BLaER1 treated with 17β-estradiol and CSF1 and Interleukin-3, amounts not matched to agents 10 nM and 100 nM (cell line): ENCODE measurements at regions not wholly inside any gene's neighbourhood (a gene's known extent, or its start where the extent isn't known, plus 50 kb on each side); places are given as distances from the start of the nearest gene placed in this dataset.
A peak's percentile ranks its signal among the peaks of the same experiment; 100 is the strongest.

Source experiments
- H3K27ac ChIP-seq, 11 experiments: shearing (Covaris generic); formaldehyde crosslinking; 2 replicates each; pipeline ENCODE4 v1.8.1; 2022
- H3K27me3 ChIP-seq, 11 experiments: shearing (Covaris generic); formaldehyde crosslinking; 2 replicates each; pipeline ENCODE4 v1.8.1; 2022
- H3K36me3 ChIP-seq, 11 experiments: shearing (Covaris generic); formaldehyde crosslinking; 2 replicates each; pipeline ENCODE4 v1.8.1; 2022
- H3K4me1 ChIP-seq, 10 experiments: shearing (Covaris generic); formaldehyde crosslinking; 2 replicates each; pipeline ENCODE4 v1.8.1; 2022
- H3K4me2 ChIP-seq, 11 experiments: shearing (Covaris generic); formaldehyde crosslinking; 2 replicates each; pipeline ENCODE4 v1.8.1; 2022
- H3K4me3 ChIP-seq, 10 experiments: shearing (Covaris generic); formaldehyde crosslinking; 2 replicates each; pipeline ENCODE4 v1.8.1; 2022
- H3K9ac ChIP-seq, 11 experiments: shearing (Covaris generic); formaldehyde crosslinking; 2 replicates each; pipeline ENCODE4 v1.8.1; 2022
- H3K9me3 ChIP-seq, 11 experiments: shearing (Covaris generic); formaldehyde crosslinking; replicated peaks in 1 of 11; 2 replicates each; pipeline ENCODE4 v1.8.1; 2022
- H4K20me1 ChIP-seq, 11 experiments: shearing (Covaris generic); formaldehyde crosslinking; 2 replicates each; pipeline ENCODE4 v1.8.1; 2022
- Cebpa-rat ChIP-seq, 11 experiments: shearing (Covaris generic); IDR thresholded peaks; 2 replicates each; pipeline ENCODE4 v1.8.1; 2022

GRCh38 chr1:36607263-36607651, 124.5 kb upstream of the CSF3R start:
- Histone ChIP-seq H4K20me1 (no peaks in the 10 kb centered on the region; a peak in 1 of 22 replicates), H3K27me3 (no peaks in the 10 kb centered on the region), H3K4me3 (no peak overlapping the region), H3K9me3 (no peaks in the 10 kb centered on the region), H3K27ac (no peak overlapping the region), H3K36me3 (no peaks in the 10 kb centered on the region), H3K4me1 (peaks cover 13 to 34% (median 29%) of the 10 kb centered on the region in 10 experiments), H3K4me2 (peak overlapping the region in 10 of 11 experiments; percentile 45 to 83 (median 76); a peak in 20 of 22 replicates), H3K9ac (no peak overlapping the region)
- no peak for TF ChIP-seq Cebpa-rat (IDR thresholded peaks at IDR 0.05)

GRCh38 chr1:36606641-36607262, 124.0 kb upstream of the CSF3R start:
- H3K9me3 ChIP-seq, result no peaks in the 10 kb centered on the region
- H3K36me3 ChIP-seq, result no peaks in the 10 kb centered on the region
- peak overlapping the region; percentile 4 to 83 (median 76); a peak in 21 of 22 replicates for H3K4me2 ChIP-seq
- H3K27ac ChIP-seq, result peak overlapping the region in 4 of 11 experiments; percentile 4 to 41 (median 20); a peak in 3 of 22 replicates
- no peaks in the 10 kb centered on the region for H3K27me3 ChIP-seq
- peak overlapping the region in 4 of 11 experiments; percentile 5 to 42 (median 18); a peak in 2 of 22 replicates for H3K9ac ChIP-seq
- H4K20me1 ChIP-seq, result no peaks in the 10 kb centered on the region; a peak in 1 of 22 replicates
- TF ChIP-seq Cebpa-rat (IDR thresholded peaks at IDR 0.05), result no peak
- H3K4me1 ChIP-seq, result peaks cover 13 to 34% (median 29%) of the 10 kb centered on the region in 10 experiments
- H3K4me3 ChIP-seq, result no peak overlapping the region

GRCh38 chr1:36605942-36606640, 123.4 kb upstream of the CSF3R start:
- Histone ChIP-seq H3K4me1 (peaks cover 13 to 34% (median 29%) of the 10 kb centered on the region in 10 experiments), H3K4me3 (no peak overlapping the region), H3K36me3 (no peaks in the 10 kb centered on the region), H3K27me3 (no peaks in the 10 kb centered on the region), H4K20me1 (no peaks in the 10 kb centered on the region; a peak in 1 of 22 replicates), H3K4me2 (peak overlapping the region; percentile 36 to 83 (median 76)), H3K9ac (peak overlapping the region in 4 of 11 experiments; percentile 5 to 42 (median 18); a peak in 4 of 22 replicates), H3K27ac (peak overlapping the region in 4 of 11 experiments; percentile 4 to 41 (median 20); a peak in 3 of 22 replicates), H3K9me3 (no peaks in the 10 kb centered on the region)
- TF ChIP-seq Cebpa-rat (IDR thresholded peaks at IDR 0.05), result no peak

GRCh38 chr1:36603461-36603860, 120.7 kb upstream of the CSF3R start:
- Histone ChIP-seq H3K9me3 (no peaks in the 10 kb centered on the region), H4K20me1 (no peaks in the 10 kb centered on the region; a peak in 1 of 22 replicates), H3K4me3 (no peak overlapping the region), H3K36me3 (no peaks in the 10 kb centered on the region), H3K9ac (no peak overlapping the region), H3K27ac (no peak overlapping the region), H3K4me2 (no peak overlapping the region), H3K27me3 (no peaks in the 10 kb centered on the region), H3K4me1 (peaks cover 17 to 40% (median 29%) of the 10 kb centered on the region in 10 experiments)
- no peak for TF ChIP-seq Cebpa-rat (IDR thresholded peaks at IDR 0.05)

GRCh38 chr1:36602184-36602583, 119.5 kb upstream of the CSF3R start:
- no peaks in the 10 kb centered on the region for H3K9me3 ChIP-seq

GRCh38 chr1:36599828-36600227, 117.1 kb upstream of the CSF3R start:
- Histone ChIP-seq H3K9me3 (no peaks in the 10 kb centered on the region), H3K27ac (no peak overlapping the region), H3K9ac (no peak overlapping the region), H4K20me1 (no peaks in the 10 kb centered on the region; a peak in 1 of 22 replicates), H3K27me3 (no peaks in the 10 kb centered on the region), H3K4me2 (peak overlapping the region in 2 of 11 experiments; percentile 11 to 38; a peak in 2 of 22 replicates), H3K4me3 (no peak overlapping the region), H3K4me1 (peaks cover 14 to 40% (median 27%) of the 10 kb centered on the region in 10 experiments; a peak in 19 of 20 replicates), H3K36me3 (no peaks in the 10 kb centered on the region)
- no peak for TF ChIP-seq Cebpa-rat (IDR thresholded peaks at IDR 0.05)

More at GRCh38 chr1:36602184-36602583, 119.5 kb upstream of the CSF3R start:
- Histone ChIP-seq H3K4me3 (no peak overlapping the region), H3K27ac (no peak overlapping the region), H3K4me1 (peaks cover 17 to 40% (median 27%) of the 10 kb centered on the region in 10 experiments), H3K4me2 (no peak overlapping the region), H3K27me3 (no peaks in the 10 kb centered on the region), H3K36me3 (no peaks in the 10 kb centered on the region), H3K9ac (no peak overlapping the region), H4K20me1 (no peaks in the 10 kb centered on the region; a peak in 1 of 22 replicates)
- TF ChIP-seq Cebpa-rat (IDR thresholded peaks at IDR 0.05), result no peak

- H3K27ac ChIP-seq, result no peak overlapping the region
- H3K4me2 ChIP-seq, result peak overlapping the region in 8 of 11 experiments; percentile 22 to 78 (median 61); a peak in 13 of 22 replicates
- no peak for TF ChIP-seq Cebpa-rat (IDR thresholded peaks at IDR 0.05)
- no peak overlapping the region for H3K4me3 ChIP-seq
- no peaks in the 10 kb centered on the region for H3K36me3 ChIP-seq
- no peaks in the 10 kb centered on the region for H3K9me3 ChIP-seq
- no peak overlapping the region for H3K9ac ChIP-seq
- peaks cover 14 to 39% (median 27%) of the 10 kb centered on the region in 10 experiments; a peak in 19 of 20 replicates for H3K4me1 ChIP-seq
- no peaks in the 10 kb centered on the region for H4K20me1 ChIP-seq
- H3K27me3 ChIP-seq, result no peaks in the 10 kb centered on the region
Measured at GRCh38 chr1:36597514-36597913, 114.8 kb upstream of the CSF3R start.

- Histone ChIP-seq H3K9me3 (no peaks in the 10 kb centered on the region), H3K4me1 (peaks cover 21 to 53% (median 39%) of the 10 kb centered on the region in 10 experiments), H3K4me3 (no peak overlapping the region), H3K27ac (no peak overlapping the region), H3K36me3 (no peaks in the 10 kb centered on the region), H3K9ac (no peak overlapping the region), H3K27me3 (no peaks in the 10 kb centered on the region), H4K20me1 (no peaks in the 10 kb centered on the region; a peak in 1 of 22 replicates), H3K4me2 (peak overlapping the region; percentile 39 to 78 (median 61))
- no peak for TF ChIP-seq Cebpa-rat (IDR thresholded peaks at IDR 0.05)
Measured at GRCh38 chr1:36595921-36596320, 113.2 kb upstream of the CSF3R start.

- H3K4me2 ChIP-seq, result peak overlapping the region; percentile 39 to 78 (median 61)
- H3K36me3 ChIP-seq, result no peaks in the 10 kb centered on the region
- H3K4me3 ChIP-seq, result no peak overlapping the region
- H3K9me3 ChIP-seq, result no peaks in the 10 kb centered on the region
- no peak overlapping the region for H3K27ac ChIP-seq
- no peaks in the 10 kb centered on the region; a peak in 1 of 22 replicates for H4K20me1 ChIP-seq
- no peak for TF ChIP-seq Cebpa-rat (IDR thresholded peaks at IDR 0.05)
- no peak overlapping the region for H3K9ac ChIP-seq
- peaks cover 26 to 58% (median 45%) of the 10 kb centered on the region in 10 experiments for H3K4me1 ChIP-seq
- no peaks in the 10 kb centered on the region for H3K27me3 ChIP-seq
Measured at GRCh38 chr1:36595349-36595748, 112.6 kb upstream of the CSF3R start.
